H1 (cell line): ENCODE measurements at regions not wholly inside any gene's neighbourhood (a gene's known extent, or its start where the extent isn't known, plus 50 kb on each side); places are given as distances from the start of the nearest gene placed in this dataset.
"Not testable (repeated sequence)": the region's sequence is repeated elsewhere in the genome, so short reads cannot be mapped to it uniquely, and the experiment has no call there.

Experiments used
- CTCF ChIA-PET: fragments of 300-600 bp; sonication (Branson Sonifier 250); formaldehyde crosslinking; loops from one replicate; lab custom pipeline; 2021; ENCODE audit not compliant: partially characterized antibody; lab: Charles Lee
- POLR2A ChIA-PET: fragments of 300-600 bp; sonication (Branson Sonifier 250); formaldehyde crosslinking; loops from one replicate; lab custom pipeline; 2021; ENCODE audit warnings: inconsistent platforms; ENCODE audit not compliant: partially characterized antibody; lab: Charles Lee
- DNase-seq, 2 experiments: peaks; one replicate each; pipeline versions ENCODE4 v3.0.0 to v3.0.0-alpha.2; 2010 to 2022; ENCODE audit warnings: low spot score in 2 of 2, low read depth in 1 of 2, mixed read lengths in 1 of 2
- FAIRE-seq: peaks from 2 replicates; lab custom pipeline; 2011; peaks lifted over from hg19 to GRCh38; lab: Jason Lieb, UNC
- H2AFZ ChIP-seq: 2 replicates; pipeline ENCODE4 v1.8.1; 2012; ENCODE audit warnings: low read length, inconsistent platforms
- H2AK5ac ChIP-seq: 2 replicates; pipeline ENCODE4 v1.6.1; 2013; ENCODE audit warnings: low read depth, low read length
- H2BK120ac ChIP-seq: replicated peaks from 2 replicates; pipeline ENCODE3; 2013; ENCODE audit warnings: low read depth, low read length, inconsistent platforms
- H2BK12ac ChIP-seq: 2 replicates; pipeline ENCODE4 v1.6.1; 2013; ENCODE audit warnings: low read depth, low read length
- H2BK15ac ChIP-seq: 2 replicates; pipeline ENCODE4 v1.6.1; 2013; ENCODE audit warnings: low read length
- H2BK20ac ChIP-seq: 2 replicates; pipeline ENCODE4 v1.6.1; 2013; ENCODE audit warnings: low read length
- H2BK5ac ChIP-seq: 2 replicates; pipeline ENCODE4 v1.6.1; 2013; ENCODE audit warnings: low read depth, low read length
- H3K14ac ChIP-seq: 2 replicates; pipeline ENCODE4 v1.6.1; 2013; ENCODE audit warnings: inconsistent platforms; ENCODE audit not compliant: insufficient read length
- H3K18ac ChIP-seq: 2 replicates; pipeline ENCODE4 v1.6.1; 2013; ENCODE audit warnings: low read length; ENCODE audit errors: extremely low read depth
- H3K23ac ChIP-seq: 2 replicates; pipeline ENCODE4 v1.6.1; 2013; ENCODE audit warnings: inconsistent platforms; ENCODE audit not compliant: insufficient read length
- H3K23me2 ChIP-seq: 2 replicates; pipeline ENCODE4 v1.6.1; 2013; ENCODE audit warnings: low read depth, low read length
- H3K27ac ChIP-seq: 2 replicates; pipeline ENCODE4 v1.6.1; 2011; ENCODE audit warnings: low read depth, low read length, inconsistent platforms
- H3K27me3 ChIP-seq, 4 experiments: replicated peaks in 1 of 4; 1 replicate in 1 of 4; 2 replicates in 3 of 4; pipeline versions ENCODE4 v1.6.1 to v1.8.1; 2011 to 2013; ENCODE audit warnings: low read length in 3 of 4, mild to moderate bottlenecking in 3 of 4, inconsistent platforms in 2 of 4, mixed read lengths in 2 of 4, moderate library complexity in 1 of 4; ENCODE audit not compliant: control insufficient read depth in 3 of 4, insufficient read depth in 3 of 4; ENCODE audit errors: extremely low read depth in 1 of 4
- H3K36me3 ChIP-seq, 4 experiments: 2 replicates each; pipeline versions ENCODE4 v1.6.1 to v1.8.1; 2011 to 2013; ENCODE audit warnings: mild to moderate bottlenecking in 4 of 4, low read length in 3 of 4, moderate library complexity in 2 of 4, control low read depth in 1 of 4, inconsistent platforms in 1 of 4; ENCODE audit not compliant: insufficient read depth in 4 of 4, control insufficient read depth in 2 of 4
- H3K4ac ChIP-seq: replicated peaks from 2 replicates; pipeline ENCODE3; 2013; ENCODE audit warnings: low read length, low read depth, mixed read lengths, inconsistent platforms; ENCODE audit not compliant: insufficient read length
- H3K4me1 ChIP-seq, 4 experiments: replicated peaks in 1 of 4; 1 replicate in 1 of 4; 2 replicates in 3 of 4; pipeline versions ENCODE4 v1.6.1 to v1.8.1; 2011 to 2013; ENCODE audit warnings: low read length in 3 of 4, inconsistent platforms in 2 of 4, mixed read lengths in 1 of 4; ENCODE audit not compliant: insufficient read depth in 4 of 4, control insufficient read depth in 3 of 4
- H3K4me2 ChIP-seq, 2 experiments: 2 replicates each; pipeline versions ENCODE4 v1.6.1 to v1.8.1; 2011 to 2013; ENCODE audit warnings: low read depth in 2 of 2, low read length in 2 of 2, control low read depth in 1 of 2, inconsistent platforms in 1 of 2, mild to moderate bottlenecking in 1 of 2; ENCODE audit not compliant: insufficient read depth in 1 of 2
- H3K4me3 ChIP-seq, 4 experiments: fragments of 200-600, 300-600 bp in 1 of 4; sonication (generic), shearing (Covaris generic), sonication (Bioruptor Twin) in 1 of 4; 2 replicates each; pipeline versions ENCODE4 v1.5.1 to v1.8.1; 2011 to 2016; ENCODE audit warnings: low read length in 4 of 4, low read depth in 3 of 4, control low read depth in 2 of 4, inconsistent platforms in 2 of 4, mild to moderate bottlenecking in 2 of 4, mixed read lengths in 1 of 4, moderate library complexity in 1 of 4; ENCODE audit not compliant: insufficient read depth in 2 of 4; ENCODE audit errors: extremely low read depth in 1 of 4
- H3K56ac ChIP-seq: replicated peaks from 2 replicates; pipeline ENCODE3; 2013; ENCODE audit warnings: low read depth, mild to moderate bottlenecking, mixed read lengths, low read length, inconsistent platforms; ENCODE audit not compliant: insufficient read length
- H3K79me1 ChIP-seq: 2 replicates; pipeline ENCODE4 v1.6.1; 2013; ENCODE audit warnings: low read depth, low read length, control low read depth
- H3K79me2 ChIP-seq, 2 experiments: 2 replicates each; pipeline versions ENCODE4 v1.6.1 to v1.8.1; 2012 to 2013; ENCODE audit warnings: low read length in 2 of 2, mild to moderate bottlenecking in 2 of 2, inconsistent platforms in 1 of 2; ENCODE audit not compliant: insufficient read depth in 2 of 2, control insufficient read depth in 1 of 2
- H3K9ac ChIP-seq, 4 experiments: replicated peaks in 1 of 4; 1 replicate in 1 of 4; 2 replicates in 3 of 4; pipeline versions ENCODE4 v1.6.1 to v1.8.1; 2011 to 2013; ENCODE audit warnings: low read depth in 3 of 4, low read length in 3 of 4, control low read depth in 2 of 4, mild to moderate bottlenecking in 2 of 4, moderate library complexity in 2 of 4, inconsistent platforms in 1 of 4; ENCODE audit errors: extremely low read depth in 1 of 4
- H3K9me3 ChIP-seq, 2 experiments: 2 replicates each; pipeline versions ENCODE4 v1.6.1 to v1.8.1; 2012 to 2013; ENCODE audit warnings: mild to moderate bottlenecking in 2 of 2, moderate library complexity in 2 of 2, control low read depth in 1 of 2, inconsistent platforms in 1 of 2, low read depth in 1 of 2, low read length in 1 of 2, mixed read lengths in 1 of 2; ENCODE audit not compliant: insufficient read depth in 2 of 2
- H4K20me1 ChIP-seq, 2 experiments: replicated peaks in 1 of 2; 2 replicates each; pipeline versions ENCODE3 to v1.8.1; 2011 to 2013; ENCODE audit warnings: inconsistent platforms in 2 of 2, low read length in 2 of 2, mild to moderate bottlenecking in 1 of 2; ENCODE audit not compliant: insufficient read depth in 2 of 2, control insufficient read depth in 1 of 2
- H4K5ac ChIP-seq: 2 replicates; pipeline ENCODE4 v1.6.1; 2013; ENCODE audit warnings: low read length, low read depth, mixed read lengths, inconsistent platforms; ENCODE audit not compliant: insufficient read length
- H4K8ac ChIP-seq: 2 replicates; pipeline ENCODE4 v1.8.0; 2013; ENCODE audit warnings: mild to moderate bottlenecking, moderate library complexity, low read length, inconsistent platforms; ENCODE audit not compliant: insufficient read depth; ENCODE audit errors: extremely low read depth
- H4K91ac ChIP-seq: replicated peaks from 2 replicates; pipeline ENCODE3; 2013; ENCODE audit warnings: low read length, mixed read lengths, inconsistent platforms; ENCODE audit not compliant: insufficient read length
- WGBS, 2 experiments: shearing (Covaris generic) in 1 of 2; methylation state at CpG; one replicate each; pipeline versions ENCODE4 v1.1.6 to v1.1.7; 2013 to 2015; ENCODE audit warnings: low lambda C conversion rate in 2 of 2, mixed read lengths in 2 of 2, inconsistent platforms in 1 of 2, low coverage in 1 of 2, missing lambda C conversion rate in 1 of 2; ENCODE audit not compliant: insufficient replicate concordance in 2 of 2, insufficient coverage in 1 of 2, insufficient read length in 1 of 2; ENCODE audit errors: extremely low coverage in 1 of 2, missing lambda C conversion rate in 1 of 2; 5-methylcytosine and 5-hydroxymethylcytosine counted together

DNA sequence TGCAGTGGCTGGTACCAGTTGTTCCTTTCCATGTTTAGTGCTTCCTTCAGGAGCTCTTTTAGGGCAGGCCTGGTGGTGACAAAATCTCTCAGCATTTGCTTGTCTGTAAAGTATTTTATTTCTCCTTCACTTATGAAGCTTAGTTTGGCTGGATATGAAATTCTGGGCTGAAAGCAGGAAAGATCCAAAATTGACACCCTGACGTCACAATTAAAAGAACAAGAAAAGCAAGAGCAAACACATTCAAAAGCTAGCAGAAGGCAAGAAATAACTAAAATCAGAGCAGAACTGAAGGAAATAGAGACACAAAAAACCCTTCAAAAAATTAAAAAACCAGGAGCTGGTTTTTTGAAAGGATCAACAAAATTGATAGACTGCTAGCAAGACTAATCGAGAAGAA, 382.4 kb upstream of the PTCHD4 start:
- not testable (repeated sequence) for H3K9ac ChIP-seq, H2BK5ac ChIP-seq

More for the DNA sequence above, 382.4 kb upstream of the PTCHD4 start:
- H4K5ac ChIP-seq, H3K14ac ChIP-seq, H3K23ac ChIP-seq, H2BK12ac ChIP-seq, H4K8ac ChIP-seq, H2AK5ac ChIP-seq, H3K4me2 ChIP-seq, H2AFZ ChIP-seq, H3K27me3 ChIP-seq, H3K9me3 ChIP-seq, H3K79me2 ChIP-seq, H3K4ac ChIP-seq, FAIRE-seq, CTCF ChIA-PET, H3K36me3 ChIP-seq, H4K20me1 ChIP-seq, H3K4me1 ChIP-seq, H3K56ac ChIP-seq, H3K18ac ChIP-seq, H3K23me2 ChIP-seq, H3K79me1 ChIP-seq, POLR2A ChIA-PET, H2BK15ac ChIP-seq, H4K91ac ChIP-seq, H3K4me3 ChIP-seq, DNase-seq, H3K27ac ChIP-seq, H2BK120ac ChIP-seq, H2BK20ac ChIP-seq: not testable (repeated sequence)
- 100% methylated on average over 2 of the region's 2 CpGs; no CpG with 5 or more reads in 1 of the 2 experiments for WGBS, 2 experiments
